Caco-2 (cell line): ENCODE measurements at regions not wholly inside any gene's neighbourhood (a gene's known extent, or its start where the extent isn't known, plus 50 kb on each side); places are given as distances from the start of the nearest gene placed in this dataset.

ENCODE experiments used
- BruUV-seq: library from RNA; stranded (reverse); fragments of 400-500 nt; replicated peaks from 2 replicates; lab custom pipeline; 2021; lab: Mats Ljungman, UMichigan
- CTCF ChIA-PET: fragments of 300-600 bp; sonication (Branson Sonifier 250); formaldehyde crosslinking; loops from one replicate; lab custom pipeline; 2022; ENCODE audit warnings: antibody characterized with exemption; lab: Charles Lee
- POLR2A ChIA-PET: fragments of 300-600 bp; sonication (Branson Sonifier 250); formaldehyde crosslinking; loops from one replicate; lab custom pipeline; 2022; ENCODE audit warnings: antibody characterized with exemption; lab: Charles Lee
- DNase-seq, 2 experiments: peaks; one replicate each; pipeline versions ENCODE4 v3.0.0 to v3.0.0-alpha.2; 2020 to 2022
- H3K27me3 ChIP-seq: replicated peaks from 2 replicates; pipeline ENCODE4 v1.6.0; 2011; ENCODE audit warnings: low read length; ENCODE audit not compliant: control insufficient read depth, insufficient read depth
- H3K36me3 ChIP-seq: 2 replicates; pipeline ENCODE4 v1.5.1; 2011; ENCODE audit warnings: low read length; ENCODE audit not compliant: control insufficient read depth, insufficient read depth
- H3K4me1 ChIP-seq: fragments of 250-450 bp; sonication (Bioruptor Pico); 2 replicates; pipeline ENCODE4 v1.5.1; 2020; ENCODE audit warnings: mild to moderate bottlenecking
- H3K4me3 ChIP-seq: 2 replicates; pipeline ENCODE4 v1.5.1; 2011; ENCODE audit warnings: low read depth, mild to moderate bottlenecking, control low read depth, low read length
- H3K9me3 ChIP-seq: fragments of 250-450 bp; sonication (Bioruptor Pico); 2 replicates; pipeline ENCODE4 v1.5.1; 2020; ENCODE audit warnings: mild to moderate bottlenecking, moderate library complexity
- H3K27ac Mint-ChIP-seq: one replicate; pipeline ENCODE4 v1.8.0; 2022; ENCODE audit warnings: mixed read lengths; ENCODE audit not compliant: unreplicated experiment
- H3K27me3 Mint-ChIP-seq: one replicate; pipeline ENCODE4 v1.8.0; 2022; ENCODE audit warnings: mixed read lengths; ENCODE audit not compliant: insufficient read depth, unreplicated experiment
- H3K36me3 Mint-ChIP-seq: one replicate; pipeline ENCODE4 v1.8.0; 2022; ENCODE audit warnings: mild to moderate bottlenecking, mixed read lengths; ENCODE audit not compliant: insufficient read depth, unreplicated experiment
- H3K4me1 Mint-ChIP-seq: one replicate; pipeline ENCODE4 v1.8.0; 2022; ENCODE audit warnings: low read depth, mixed read lengths; ENCODE audit not compliant: unreplicated experiment
- H3K4me3 Mint-ChIP-seq: one replicate; pipeline ENCODE4 v1.8.0; 2022; ENCODE audit warnings: mild to moderate bottlenecking, moderate library complexity, mixed read lengths; ENCODE audit not compliant: unreplicated experiment
- H3K9me3 Mint-ChIP-seq: one replicate; pipeline ENCODE4 v1.8.0; 2022; ENCODE audit warnings: mixed read lengths; ENCODE audit not compliant: unreplicated experiment
- CTCF ChIP-seq, 2 experiments: fragments of 200-600 bp in 1 of 2; IDR thresholded peaks; 1 replicate in 1 of 2; 2 replicates in 1 of 2; pipeline versions ENCODE4 v1.5.1 to v1.8.0; 2011 to 2022; ENCODE audit warnings: antibody characterized with exemption in 1 of 2, control low read depth in 1 of 2, inconsistent platforms in 1 of 2, low read depth in 1 of 2, low read length in 1 of 2, mild to moderate bottlenecking in 1 of 2, moderate library complexity in 1 of 2; ENCODE audit not compliant: insufficient read depth in 1 of 2, severe bottlenecking in 1 of 2, unreplicated experiment in 1 of 2
- intact Hi-C: fragments of 100-400 bp; cut with micrococcal nuclease; formaldehyde crosslinking; loops from one replicate; pipeline ENCODE4 v1.10.0; 2022; ENCODE audit not compliant: unreplicated experiment

- Histone ChIP-seq H3K4me3 (no peak overlapping the region), H3K36me3 (no peaks in the 10 kb centered on the region), H3K27me3 (no peaks in the 10 kb centered on the region), H3K4me1 (no peaks in the 10 kb centered on the region), H3K9me3 (no peaks in the 10 kb centered on the region)
- Mint-ChIP-seq H3K36me3 (no peaks in the 10 kb centered on the region), H3K9me3 (no peaks in the 10 kb centered on the region), H3K27ac (no peak overlapping the region), H3K27me3 (no peaks in the 10 kb centered on the region), H3K4me1 (no peaks in the 10 kb centered on the region), H3K4me3 (no peak overlapping the region)
- intact Hi-C loops: no loop called here
- DNase-seq: no peak
- ChIA-PET POLR2A (no interaction called here), CTCF (no interaction called here)
- TF ChIP-seq CTCF (IDR thresholded peaks at IDR 0.05; ENCODE audit: insufficient read depth in 1 of 2, low read depth in 1 of 2, low read length in 1 of 2, severe bottlenecking in 1 of 2, unreplicated experiment in 1 of 2): no peak
- BruUV-seq: no TSS peak
Observed at GRCh38 chr9:13429301-13430190, 150.1 kb upstream of the MPDZ start.

GRCh38 chr9:13428766-13429165, 149.3 kb upstream of the MPDZ start:
- no peak for DNase-seq
- Mint-ChIP-seq H3K4me3 (no peak overlapping the region), H3K36me3 (no peaks in the 10 kb centered on the region), H3K4me1 (no peaks in the 10 kb centered on the region), H3K9me3 (no peaks in the 10 kb centered on the region), H3K27me3 (no peaks in the 10 kb centered on the region), H3K27ac (no peak overlapping the region)
- Histone ChIP-seq H3K27me3 (no peaks in the 10 kb centered on the region), H3K4me1 (no peaks in the 10 kb centered on the region), H3K9me3 (no peaks in the 10 kb centered on the region), H3K4me3 (no peak overlapping the region), H3K36me3 (no peaks in the 10 kb centered on the region)
- BruUV-seq: no TSS peak
- CTCF ChIA-PET: no interaction called here
- no peak for TF ChIP-seq CTCF (IDR thresholded peaks at IDR 0.05; ENCODE audit: insufficient read depth in 1 of 2, low read depth in 1 of 2, low read length in 1 of 2, severe bottlenecking in 1 of 2, unreplicated experiment in 1 of 2)
- POLR2A ChIA-PET: no interaction called here
- intact Hi-C loops: no loop called here

GRCh38 chr9:13427587-13427986, 148.1 kb upstream of the MPDZ start:
- ChIA-PET POLR2A (no interaction called here), CTCF (interaction anchor here (0.9 kb wide), 1 partner anchor 926 kb away, joined by 4 read pairs; no protein-coding TSS in a partner anchor)
- Histone ChIP-seq H3K4me3 (no peak overlapping the region), H3K9me3 (no peaks in the 10 kb centered on the region), H3K27me3 (no peaks in the 10 kb centered on the region), H3K4me1 (no peaks in the 10 kb centered on the region), H3K36me3 (no peaks in the 10 kb centered on the region)
- BruUV-seq: no TSS peak
- no peak overlapping the region for H3K27ac Mint-ChIP-seq
- no peaks in the 10 kb centered on the region for H3K27me3 Mint-ChIP-seq
- H3K4me1 Mint-ChIP-seq: no peaks in the 10 kb centered on the region
- peak; percentile 38 to 46 for TF ChIP-seq CTCF (IDR thresholded peaks at IDR 0.05; ENCODE audit: insufficient read depth in 1 of 2, low read depth in 1 of 2, low read length in 1 of 2, severe bottlenecking in 1 of 2, unreplicated experiment in 1 of 2)
- H3K36me3 Mint-ChIP-seq: no peaks in the 10 kb centered on the region
- intact Hi-C loops: loop anchor here (1.0 to 2.0 kb wide), 3 partner anchors 261 to 1001 kb away; no protein-coding TSS in a partner anchor
- no peak overlapping the region for H3K4me3 Mint-ChIP-seq
- H3K9me3 Mint-ChIP-seq: no peaks in the 10 kb centered on the region
- peak in 1 of 2 experiments; percentile 0 for DNase-seq
